ENCODE measurements at regions not wholly inside any gene's neighbourhood (a gene's known extent, or its start where the extent isn't known, plus 50 kb on each side); places are given as distances from the start of the nearest gene placed in this dataset.
"Not testable (repeated sequence)": the region's sequence is repeated elsewhere in the genome, so short reads cannot be mapped to it uniquely, and the experiment has no call there.

GRCh38 chr3:35120026-35120425, 519.3 kb upstream of the ARPP21 start:
- no peak for DNase-seq

DNA sequence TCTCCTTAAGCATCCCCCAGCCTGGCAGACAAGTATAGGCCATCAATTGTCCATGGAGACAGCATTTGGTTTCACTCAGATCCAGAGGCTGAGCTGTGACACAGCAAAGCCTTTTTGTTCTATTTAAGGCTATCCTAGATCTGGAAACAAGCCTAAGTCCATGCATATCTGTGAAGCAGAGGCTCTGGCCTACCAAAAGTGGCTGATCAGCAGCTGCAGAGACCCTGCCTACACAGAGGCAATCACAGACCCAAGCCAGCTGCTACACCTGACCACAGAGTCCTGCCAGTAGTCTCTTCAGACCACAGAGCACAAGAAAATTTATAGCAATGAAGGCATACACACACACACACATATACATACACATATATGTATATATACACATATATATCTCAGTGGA, 501.7 kb upstream of the ARPP21 start:
- DNase-seq: peak in 2 of 3 donors; percentile 7 to 11

DNA sequence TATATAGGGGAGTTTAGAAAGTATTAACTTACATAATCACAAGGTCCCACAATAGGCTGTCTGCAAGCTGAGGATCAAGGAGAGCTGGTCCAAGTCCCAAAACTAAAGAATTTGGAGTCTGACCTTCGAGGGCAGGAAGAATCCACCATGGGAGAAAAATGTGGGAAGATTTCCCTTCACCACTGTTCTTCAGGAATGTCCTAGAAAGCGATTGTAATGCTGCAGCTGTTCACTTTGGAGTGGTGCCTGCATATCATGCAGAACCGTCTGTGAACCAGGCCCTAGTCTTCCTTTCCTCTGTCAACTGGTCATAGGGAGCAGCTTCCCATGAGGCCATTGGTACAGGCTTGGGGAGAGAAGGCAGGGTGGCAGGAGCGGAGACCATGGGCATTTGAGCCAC, 497.9 kb upstream of the ARPP21 start:
- DNase-seq: peak in 1 of 3 donors; percentile 1

DNA sequence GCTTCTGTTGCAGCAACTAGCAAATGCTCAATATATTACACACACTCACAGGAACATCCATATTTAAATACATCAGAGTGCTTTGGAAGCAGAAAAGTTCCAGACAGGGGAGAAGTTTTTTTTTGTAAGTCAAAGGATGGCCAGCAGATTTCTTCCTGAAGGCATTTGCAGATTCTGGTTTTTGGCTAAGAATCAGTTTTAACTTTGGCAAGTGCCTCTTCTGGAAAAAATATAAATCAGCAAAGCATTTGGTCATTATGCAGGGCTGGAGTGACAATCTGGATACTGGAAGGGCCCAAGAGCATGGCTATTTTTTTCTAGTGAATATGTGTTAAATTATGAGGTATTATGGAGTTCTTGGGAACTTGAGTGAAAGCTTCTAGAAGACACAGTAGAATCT, 495.3 kb upstream of the ARPP21 start:
- peak in 2 of 3 donors; percentile 16 to 27 for DNase-seq

DNA sequence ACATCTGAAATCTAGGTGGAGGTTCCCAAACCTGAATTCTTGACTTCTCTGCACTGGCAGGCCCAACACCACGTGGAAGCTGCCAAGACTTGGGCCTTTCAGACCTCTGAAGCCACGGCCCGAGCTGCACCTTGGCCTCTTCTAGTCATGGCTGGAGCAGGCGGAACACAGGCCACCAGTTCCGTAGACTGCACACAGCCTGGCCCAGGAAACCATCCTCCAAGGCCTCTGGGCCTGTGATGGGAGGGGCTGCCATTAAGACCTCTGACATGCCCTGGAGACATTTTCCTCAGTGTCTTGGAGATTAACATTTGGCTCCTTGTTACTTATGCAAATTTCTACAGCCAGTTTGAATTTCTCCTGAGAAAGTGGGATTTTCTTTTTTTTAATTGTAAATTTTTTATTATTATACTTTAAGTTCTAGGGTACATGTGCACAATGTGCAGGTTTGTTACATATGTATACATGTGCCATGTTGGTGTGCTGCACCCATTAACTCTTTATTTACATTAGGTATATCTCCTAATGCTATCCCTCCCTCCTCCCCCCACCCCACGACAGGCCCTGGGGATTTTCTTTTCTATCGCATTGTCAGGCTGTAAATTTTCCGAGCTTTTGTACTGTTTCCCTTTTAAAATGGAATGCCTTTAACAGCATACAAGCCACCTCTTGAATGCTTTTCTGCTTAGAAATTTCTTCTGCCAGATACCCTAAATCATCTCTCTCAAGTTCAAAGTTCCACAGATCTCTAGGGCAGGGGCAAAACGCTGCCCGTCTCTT, 492.9 kb upstream of the ARPP21 start:
- not testable (repeated sequence) for DNase-seq

DNA sequence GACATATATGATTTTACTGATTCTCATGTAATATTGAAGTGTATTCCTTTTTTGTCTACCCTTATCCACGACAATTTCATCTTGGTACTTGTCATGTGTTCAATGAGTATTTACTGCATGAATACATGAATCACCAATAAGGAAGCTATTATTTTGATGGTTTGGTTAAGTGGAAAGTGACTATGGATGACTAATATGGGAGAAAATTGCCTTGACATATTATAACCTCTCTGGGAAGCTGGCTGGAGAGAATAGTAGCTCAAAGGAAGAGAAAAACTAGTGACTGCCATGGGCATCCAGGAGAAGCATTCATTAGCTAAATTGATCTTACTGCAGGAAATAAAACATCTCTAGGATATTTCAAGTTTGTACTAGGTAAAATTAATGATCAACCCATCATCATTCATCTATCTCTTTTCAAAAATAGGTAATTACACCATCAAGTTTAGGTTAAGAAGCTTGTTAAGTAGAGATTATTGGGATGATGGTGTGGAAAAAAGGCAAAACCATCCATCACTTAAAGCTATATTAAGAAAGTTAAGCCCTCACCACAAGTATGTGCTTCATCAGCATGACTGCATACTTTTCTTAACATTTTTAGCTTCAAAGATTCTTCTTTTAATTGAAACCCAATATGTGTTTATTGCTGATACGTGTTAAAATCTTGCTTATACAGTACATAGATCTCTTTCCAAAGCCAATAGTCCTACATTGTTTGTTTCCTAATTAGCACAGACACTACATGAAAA, 455.2 kb upstream of the ARPP21 start:
- DNase-seq: peak in 1 of 3 donors; percentile 20

- peak in 1 of 3 donors; percentile 18 for DNase-seq
These were observed 454.6 kb upstream of the ARPP21 start for GRCh38 chr3:35184775-35185174.

DNA sequence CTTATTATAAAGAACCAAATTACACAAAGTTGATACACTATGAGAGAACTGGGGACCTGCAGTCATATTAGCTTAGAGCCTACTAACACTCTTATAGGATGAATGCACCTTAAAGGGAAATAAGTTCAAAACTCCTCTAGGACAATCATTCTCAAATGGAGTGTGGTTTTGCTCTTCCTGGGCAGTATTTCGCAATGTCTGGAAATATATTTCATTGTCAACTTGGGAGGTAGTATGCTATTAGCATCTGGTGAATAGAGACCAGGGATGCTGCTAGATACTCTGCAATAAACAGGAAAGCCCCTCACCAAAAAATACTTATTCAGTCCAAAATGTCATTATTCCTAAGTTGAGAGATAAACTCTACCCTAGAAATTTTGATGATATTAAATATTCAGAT, 451.4 kb upstream of the ARPP21 start:
- no peak for DNase-seq

DNA sequence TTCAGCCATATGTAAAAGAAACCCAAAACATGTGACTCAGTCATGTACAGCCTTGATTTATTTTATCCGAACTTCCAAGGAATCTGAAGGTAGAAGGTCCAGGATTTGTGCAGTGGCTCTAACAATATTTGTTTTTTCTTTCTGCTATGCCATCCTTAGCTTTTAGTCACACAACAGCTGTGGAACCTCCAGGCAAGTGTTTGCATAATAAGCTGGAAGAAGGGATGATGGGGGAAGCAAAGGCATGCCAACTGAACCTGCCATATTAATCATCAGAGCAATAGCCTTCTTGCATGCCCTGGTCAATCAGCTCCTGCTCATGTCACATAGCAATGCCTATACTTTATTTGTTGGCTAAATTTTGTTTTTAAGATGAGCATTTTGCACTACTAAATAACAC, 444.7 kb upstream of the ARPP21 start:
- DNase-seq: peak in 1 of 3 donors; percentile 2

GRCh38 chr3:35198857-35199256, 440.5 kb upstream of the ARPP21 start:
- no peak for DNase-seq

- peak in 1 of 3 donors; percentile 2 for DNase-seq
These were observed 439.3 kb upstream of the ARPP21 start for GRCh38 chr3:35200056-35200455.

DNA sequence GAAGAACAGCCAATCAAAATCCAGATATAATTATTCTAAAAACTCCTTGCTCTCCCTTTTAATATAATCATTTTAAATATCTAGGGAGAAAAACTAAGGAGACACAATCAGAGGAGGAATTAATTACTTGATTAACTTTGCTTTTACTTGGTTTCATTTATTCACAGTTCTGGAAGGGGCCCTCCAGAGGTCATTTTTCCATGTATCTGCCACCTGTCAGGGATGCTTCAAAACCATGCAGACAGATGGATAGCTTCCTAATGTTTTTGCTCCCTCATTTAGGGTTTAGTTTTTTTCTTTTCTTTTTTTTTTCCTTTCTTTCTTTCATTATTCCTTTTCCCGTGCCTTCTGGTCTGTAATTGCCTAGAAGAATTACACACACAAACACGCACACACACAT, 438.1 kb upstream of the ARPP21 start:
- DNase-seq: no peak

DNA sequence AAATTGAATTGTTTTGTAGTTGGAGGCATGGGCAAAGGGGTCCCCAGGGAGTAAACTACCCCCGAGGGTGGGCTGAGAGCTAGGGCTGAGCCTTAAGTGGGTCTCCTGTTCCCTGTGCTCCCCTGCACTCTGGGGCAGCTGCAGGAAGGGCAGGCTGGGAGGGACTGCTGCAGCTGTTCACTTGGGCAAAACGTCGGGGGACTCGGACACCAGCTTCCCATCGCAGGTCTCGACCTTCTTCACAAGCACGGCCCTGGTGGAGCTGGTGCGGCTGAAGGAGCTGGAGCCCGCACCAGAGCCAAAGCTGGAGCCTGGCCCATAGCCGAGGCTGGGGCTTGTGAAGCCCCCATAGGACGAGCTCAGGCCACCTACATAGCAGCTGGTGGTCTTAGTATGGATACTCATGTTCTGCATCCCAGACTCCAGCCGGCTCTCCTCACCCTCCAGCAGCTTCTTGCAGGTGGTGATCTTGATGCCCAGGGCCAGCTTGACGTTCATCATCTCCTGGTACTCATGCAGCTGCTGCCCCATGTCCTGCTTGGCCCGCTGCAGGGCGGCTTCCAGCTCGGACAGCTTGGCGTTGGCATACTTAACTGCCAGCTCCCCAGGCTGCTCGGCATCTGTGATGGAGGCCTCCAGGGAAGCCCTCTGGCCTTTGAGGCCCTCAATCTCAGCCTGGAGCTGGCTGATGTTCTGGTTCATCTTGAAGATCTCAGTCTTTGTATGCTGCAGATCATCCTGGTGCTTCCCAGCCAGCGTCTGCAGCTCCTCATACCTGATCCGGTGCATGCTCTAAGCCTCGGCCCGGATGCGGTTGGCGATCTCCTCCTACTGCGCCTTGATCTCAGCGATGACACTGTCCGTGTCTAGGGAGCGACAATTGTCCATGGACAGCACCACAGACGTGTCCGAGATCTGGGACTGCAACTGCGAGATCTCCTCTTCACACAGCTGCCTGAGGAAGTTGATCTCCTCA, 423.5 kb upstream of the ARPP21 start:
- no peak for DNase-seq

DNA sequence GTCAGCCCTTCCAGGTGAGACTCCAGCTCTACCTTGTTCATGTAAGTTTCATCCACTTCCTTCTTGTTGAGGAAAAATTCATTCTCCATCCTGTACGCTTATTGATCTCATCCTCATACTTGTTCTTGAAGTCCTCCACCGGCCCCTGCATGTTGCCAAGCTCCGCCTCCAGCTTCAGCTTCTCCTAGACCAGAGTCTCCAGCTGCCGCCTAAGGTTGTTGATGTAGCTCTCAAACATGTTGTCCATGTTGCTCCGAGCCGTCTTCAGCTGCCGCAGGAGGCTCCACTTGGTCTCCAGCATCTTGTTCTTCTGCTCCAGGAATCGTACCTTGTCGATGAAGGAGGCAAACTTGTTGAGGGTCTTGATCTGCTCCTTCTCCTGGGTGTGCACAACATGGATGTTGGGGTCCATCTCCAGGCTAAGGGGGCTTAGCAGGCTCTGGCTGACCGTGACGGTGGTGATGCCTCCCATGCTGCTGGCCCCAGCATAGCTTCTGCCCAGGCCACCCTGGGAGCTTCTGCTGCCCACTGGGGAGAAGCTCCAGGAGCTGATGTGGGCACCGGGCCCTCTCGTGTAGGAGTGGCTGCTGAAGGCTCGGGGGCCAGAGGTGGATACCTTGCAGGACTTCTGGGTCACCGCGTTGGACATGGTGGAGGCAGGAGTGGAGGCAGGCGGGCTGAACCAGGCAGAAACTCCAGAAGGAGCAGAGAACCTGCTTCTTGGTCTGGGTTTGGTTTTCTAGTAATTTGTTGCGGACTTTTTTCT, 422.6 kb upstream of the ARPP21 start:
- no peak for DNase-seq

GRCh38 chr3:35223632-35224394, 415.5 kb upstream of the ARPP21 start:
- no peak for DNase-seq

DNA sequence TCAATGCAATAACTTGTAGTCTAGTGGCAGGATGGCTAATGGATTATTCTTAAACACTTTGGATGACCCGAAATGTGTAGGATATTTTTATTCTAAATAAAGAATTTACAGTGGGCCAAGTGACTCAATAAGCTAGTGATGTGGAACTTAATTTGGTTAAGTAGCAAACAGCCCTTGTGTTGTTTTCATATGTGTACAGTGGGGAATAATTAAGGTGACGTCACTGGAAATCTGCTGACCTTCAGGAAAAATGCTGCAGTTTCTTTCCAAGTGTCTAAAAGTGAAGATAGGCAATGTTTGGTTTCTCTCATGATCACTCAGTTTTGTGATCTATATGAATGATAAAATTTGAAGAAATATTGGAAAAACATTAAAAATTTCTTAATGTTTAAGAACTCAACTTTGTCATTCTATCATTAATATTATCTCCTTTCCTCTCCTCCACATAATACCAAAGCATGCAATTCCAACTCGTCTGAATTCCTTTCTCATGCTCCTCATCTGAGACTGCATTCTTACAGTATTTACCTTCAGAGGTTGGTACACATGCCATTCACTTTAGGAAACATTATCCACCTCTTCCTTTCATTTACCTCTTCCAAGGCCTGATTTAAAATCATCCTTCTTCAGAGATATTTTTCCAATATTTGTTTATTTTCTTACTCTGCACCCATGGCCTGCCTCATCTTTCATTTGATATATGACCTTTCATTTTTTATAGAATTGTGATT, 414.6 kb upstream of the ARPP21 start:
- DNase-seq: peak; percentile 15 to 39 (median 24)

- DNase-seq: no peak
These were observed 398.1 kb upstream of the ARPP21 start for GRCh38 chr3:35241236-35241635.

DNA sequence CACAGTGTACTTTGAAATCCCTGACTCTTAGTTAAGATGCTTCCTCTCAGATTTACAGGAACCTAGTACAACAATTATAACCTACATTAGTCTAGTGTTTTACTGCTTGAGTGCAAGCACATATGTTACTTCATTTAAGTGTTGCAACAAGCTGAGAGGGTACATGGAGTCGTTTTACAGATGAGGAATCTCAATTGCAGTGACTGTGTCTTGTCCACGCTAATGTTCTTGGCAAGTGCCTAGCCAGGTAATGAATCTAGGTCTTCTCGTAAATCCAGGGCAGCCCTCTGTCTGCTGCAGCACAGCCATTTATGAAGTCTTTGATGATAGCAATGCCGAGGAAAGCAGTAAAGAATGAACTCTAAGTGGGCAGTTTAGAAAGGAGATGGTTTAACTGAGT, 384.4 kb upstream of the ARPP21 start:
- DNase-seq: peak in 1 of 3 donors; percentile 21

DNA sequence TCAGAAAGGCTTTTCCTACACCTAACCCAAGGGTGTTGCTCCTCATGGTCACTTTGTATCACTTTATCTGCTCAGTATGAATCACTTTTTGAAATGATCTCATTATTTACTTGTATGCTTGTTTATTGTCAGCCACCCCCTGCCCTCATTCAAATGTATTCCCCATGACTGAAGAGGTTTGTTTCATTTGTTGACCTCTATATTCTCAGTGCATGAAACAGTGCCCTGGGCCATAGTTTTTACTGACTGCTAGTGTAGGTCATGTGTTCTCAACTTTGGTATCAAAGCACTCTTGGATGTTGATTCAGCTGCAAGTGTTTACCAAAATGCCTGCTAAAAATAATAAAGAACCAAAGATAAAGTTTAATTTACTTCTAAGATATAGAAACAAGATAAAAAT, 381.7 kb upstream of the ARPP21 start:
- DNase-seq: no peak

DNA sequence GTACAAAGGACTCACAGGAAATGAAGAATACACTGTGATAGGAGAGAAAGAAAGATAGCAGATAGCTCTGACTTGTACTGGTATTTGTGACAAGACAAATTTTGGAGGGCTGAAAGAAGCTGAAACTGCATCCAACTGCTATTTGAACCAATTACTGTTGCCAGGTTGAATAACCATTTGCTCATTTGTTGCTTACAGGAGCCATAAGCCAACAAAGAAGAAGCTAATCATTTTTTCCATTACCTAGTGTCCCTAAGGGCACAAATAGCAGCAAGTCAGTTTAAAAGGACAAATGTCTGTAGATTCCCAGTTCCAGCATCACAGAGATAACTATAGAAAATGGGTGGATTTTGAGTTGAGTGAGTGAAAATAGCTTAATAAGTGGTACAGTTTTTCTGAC, 376.9 kb upstream of the ARPP21 start:
- DNase-seq: peak; percentile 37 to 68 (median 61)

All from muscle of back (tissue), 3 donors.